ENCODE measurements at regions not wholly inside any gene's neighbourhood (a gene's known extent, or its start where the extent isn't known, plus 50 kb on each side); places are given as distances from the start of the nearest gene placed in this dataset.

DNA sequence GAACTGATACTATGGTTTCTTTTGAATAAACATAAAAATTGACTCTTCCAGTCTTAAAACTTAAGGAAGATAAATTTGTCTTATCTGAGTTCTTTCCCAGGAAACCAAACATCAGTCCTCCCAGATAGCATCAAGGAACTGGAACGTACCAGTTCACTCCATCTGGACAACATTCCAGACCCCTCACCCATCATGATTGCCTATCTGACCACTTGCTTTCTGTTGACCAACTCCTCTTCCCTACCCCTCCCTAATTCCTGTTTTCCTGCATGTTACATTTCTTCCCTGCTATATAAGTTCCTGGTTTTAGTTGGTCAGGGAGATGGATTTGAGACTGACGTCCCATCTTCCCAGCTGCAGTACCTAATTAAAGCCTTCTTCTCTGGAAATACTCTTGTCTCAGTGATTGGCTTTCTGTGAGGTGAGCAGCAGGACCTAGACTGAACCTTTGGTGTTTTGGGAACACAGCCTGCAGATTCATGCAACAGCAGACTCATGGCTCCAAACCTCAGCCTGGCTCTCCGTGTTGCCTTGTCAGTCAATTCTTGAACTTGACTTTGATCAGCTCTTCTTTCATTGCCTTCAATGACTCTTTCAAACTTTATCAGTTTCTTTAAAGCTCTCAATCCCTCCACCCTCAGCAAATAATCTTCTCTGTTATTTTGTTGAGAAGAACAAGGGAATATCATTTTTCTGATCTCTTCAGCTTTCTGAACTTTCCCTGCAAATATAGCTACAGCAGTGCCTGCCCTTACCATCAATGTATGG, 123.6 kb downstream of the RPL22L1 start:
- H3K4me3 Mint-ChIP-seq, result no peak overlapping the region
- ATAC-seq (replicated peaks; ENCODE audit: extremely low read depth, poor library complexity, severe bottlenecking), result no peak

DNA sequence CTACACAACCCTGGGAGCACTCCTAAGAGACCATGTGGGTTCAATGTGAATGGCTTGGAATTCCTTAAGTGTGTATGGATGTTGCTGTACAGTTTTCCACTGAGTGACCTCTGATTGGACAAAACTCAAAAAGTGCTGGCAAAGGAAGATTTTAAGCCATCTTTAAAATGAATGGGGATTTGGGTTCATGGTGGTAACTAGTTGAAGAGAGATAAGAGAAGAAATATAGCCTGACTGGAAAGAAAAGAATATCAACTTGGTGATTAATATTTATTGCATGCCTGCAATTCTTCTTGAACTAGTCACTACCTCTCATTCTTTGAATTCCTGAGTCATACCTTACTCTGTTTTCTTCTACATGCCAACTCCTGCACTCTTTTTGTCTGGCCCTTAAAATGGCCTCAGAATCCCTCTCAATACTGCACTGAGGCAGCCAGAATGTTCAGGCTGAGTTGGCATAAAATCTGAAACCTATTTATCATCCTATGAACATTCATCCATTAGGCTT, 124.7 kb downstream of the RPL22L1 start:
- Mint-ChIP-seq H3K27me3 (peaks cover 57% of the 10 kb centered on the region), H3K4me1 (no peaks in the 10 kb centered on the region), H3K36me3 (ENCODE audit: insufficient read depth) (no peaks in the 10 kb centered on the region), H3K4me3 (no peak overlapping the region), H3K27ac (ENCODE audit: low read depth) (no peak overlapping the region), H3K9me3 (no peaks in the 10 kb centered on the region)
- DNase-seq (ENCODE audit: low spot score in 2 of 2) (no peak), ATAC-seq (replicated peaks; ENCODE audit: extremely low read depth, poor library complexity, severe bottlenecking) (no peak)

More for the DNA sequence above, 123.6 kb downstream of the RPL22L1 start:
- no peaks in the 10 kb centered on the region for H3K9me3 Mint-ChIP-seq
- DNase-seq (ENCODE audit: low spot score in 2 of 2), result no peak
- no peaks in the 10 kb centered on the region for H3K4me1 Mint-ChIP-seq
- peaks cover 60% of the 10 kb centered on the region for H3K27me3 Mint-ChIP-seq
- H3K27ac Mint-ChIP-seq (ENCODE audit: low read depth), result no peak overlapping the region
- H3K36me3 Mint-ChIP-seq (ENCODE audit: insufficient read depth), result no peaks in the 10 kb centered on the region

DNA sequence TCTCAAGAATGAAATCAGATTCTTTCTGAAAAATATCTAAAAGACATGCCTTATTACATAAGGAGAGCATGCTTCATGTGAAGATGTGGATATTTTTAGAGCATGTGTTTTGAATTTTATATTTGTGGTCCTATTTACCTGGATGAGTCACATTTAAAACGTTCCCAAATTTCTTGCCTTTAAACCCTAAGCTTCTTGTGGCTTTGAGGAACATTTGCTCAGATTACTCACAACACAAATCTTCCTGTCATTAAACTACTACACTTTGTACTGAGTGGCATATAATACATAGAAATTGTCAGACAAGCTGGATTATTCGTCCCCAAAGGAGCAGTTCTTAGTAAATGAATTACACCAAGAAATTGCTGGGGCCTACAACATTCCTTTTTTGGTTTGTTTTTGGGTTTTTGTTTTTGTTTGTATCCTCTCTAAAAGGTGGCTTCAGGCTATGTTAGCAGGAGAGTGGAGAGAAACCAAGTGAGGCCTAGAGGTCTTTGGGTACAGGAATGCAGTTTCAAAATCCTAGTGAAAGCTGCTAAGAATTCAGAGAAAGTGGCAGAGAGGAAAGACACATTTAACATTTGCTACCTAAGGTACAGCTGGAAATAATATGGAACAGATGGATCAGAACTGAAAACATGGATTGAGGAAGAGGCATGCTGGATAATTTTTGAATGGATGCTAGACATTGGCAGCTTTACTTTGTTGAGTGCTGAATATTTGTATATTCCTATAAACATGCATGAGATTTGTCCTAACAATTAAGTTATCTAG, 128.1 kb downstream of the RPL22L1 start:
- Mint-ChIP-seq H3K9me3 (no peaks in the 10 kb centered on the region), H3K27ac (ENCODE audit: low read depth) (no peak overlapping the region), H3K27me3 (peaks cover 39% of the 10 kb centered on the region), H3K36me3 (ENCODE audit: insufficient read depth) (peaks cover 2% of the 10 kb centered on the region), H3K4me3 (no peak overlapping the region), H3K4me1 (no peaks in the 10 kb centered on the region)
- DNase-seq (ENCODE audit: low spot score in 2 of 2), result no peak
- no peak for ATAC-seq (replicated peaks; ENCODE audit: extremely low read depth, poor library complexity, severe bottlenecking)

DNA sequence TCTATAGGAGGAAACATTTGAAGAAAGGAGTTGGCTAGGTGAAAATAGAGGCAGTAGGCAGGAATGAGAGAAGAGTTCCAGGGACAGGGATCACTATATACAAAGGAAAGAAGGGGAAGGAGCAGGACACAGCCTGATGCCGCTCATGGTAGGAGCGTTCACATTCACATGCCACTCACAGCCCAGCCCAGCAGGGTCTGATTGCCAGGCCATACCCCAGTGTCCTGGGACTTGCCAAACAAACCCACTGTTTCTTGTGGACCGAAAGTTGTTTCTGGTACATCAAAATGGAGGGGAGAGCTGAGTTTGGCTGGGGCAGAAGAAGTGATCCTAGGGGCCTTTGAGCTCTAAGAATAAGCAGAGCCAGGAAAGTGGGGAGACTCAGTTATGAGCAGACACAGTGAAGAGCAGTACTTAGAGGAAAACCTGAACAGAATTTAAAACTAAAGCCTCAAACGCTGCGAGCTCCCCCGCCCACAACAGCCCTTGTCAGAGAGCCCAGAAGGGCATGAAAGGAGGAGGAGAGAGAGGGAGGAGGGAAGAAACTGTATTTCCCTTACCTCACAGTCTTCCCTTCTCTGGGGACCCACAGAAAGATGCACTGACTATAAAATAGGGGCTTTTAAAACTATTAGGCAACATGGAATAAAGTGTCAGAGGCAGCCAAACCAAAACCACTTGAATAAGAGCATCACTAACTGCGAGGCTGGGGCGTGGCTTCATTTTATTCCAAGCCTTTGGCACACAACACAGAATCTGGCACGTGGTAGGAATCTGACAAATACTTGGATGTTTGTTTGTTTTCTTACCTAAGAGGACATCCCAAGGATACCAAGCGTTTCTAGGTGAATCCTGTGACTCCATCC, 129.0 kb downstream of the RPL22L1 start:
- Mint-ChIP-seq H3K36me3 (ENCODE audit: insufficient read depth) (peaks cover 2% of the 10 kb centered on the region), H3K27ac (ENCODE audit: low read depth) (no peak overlapping the region), H3K27me3 (peaks cover 38% of the 10 kb centered on the region), H3K9me3 (no peaks in the 10 kb centered on the region), H3K4me1 (no peaks in the 10 kb centered on the region), H3K4me3 (no peak overlapping the region)
- no peak for ATAC-seq (replicated peaks; ENCODE audit: extremely low read depth, poor library complexity, severe bottlenecking)
- DNase-seq (ENCODE audit: low spot score in 2 of 2), result no peak

DNA sequence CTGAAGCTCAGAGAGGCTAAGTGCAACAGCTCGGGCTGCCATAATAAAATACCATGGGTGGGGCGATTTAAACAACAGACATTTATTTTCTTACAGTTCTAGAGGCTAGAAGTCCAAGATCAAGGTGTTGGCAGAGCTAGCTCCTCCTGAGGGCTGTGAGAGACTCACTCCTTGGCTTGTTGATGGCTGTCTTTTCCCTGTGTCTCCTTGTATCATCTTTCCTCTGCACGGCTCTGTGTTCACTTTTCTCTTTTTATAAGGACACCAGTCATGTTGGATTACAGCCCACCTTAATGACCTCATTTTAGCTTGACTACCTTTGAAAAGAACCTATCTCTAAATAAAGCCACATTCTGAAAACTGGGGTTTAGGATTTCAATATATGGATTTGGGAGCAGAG, 129.7 kb downstream of the RPL22L1 start:
- no peak for DNase-seq (ENCODE audit: low spot score in 2 of 2)
- Mint-ChIP-seq H3K27ac (ENCODE audit: low read depth) (no peak overlapping the region), H3K36me3 (ENCODE audit: insufficient read depth) (peaks cover 2% of the 10 kb centered on the region), H3K27me3 (peaks cover 38% of the 10 kb centered on the region), H3K9me3 (no peaks in the 10 kb centered on the region), H3K4me3 (no peak overlapping the region), H3K4me1 (no peaks in the 10 kb centered on the region)
- ATAC-seq (replicated peaks; ENCODE audit: extremely low read depth, poor library complexity, severe bottlenecking), result no peak

DNA sequence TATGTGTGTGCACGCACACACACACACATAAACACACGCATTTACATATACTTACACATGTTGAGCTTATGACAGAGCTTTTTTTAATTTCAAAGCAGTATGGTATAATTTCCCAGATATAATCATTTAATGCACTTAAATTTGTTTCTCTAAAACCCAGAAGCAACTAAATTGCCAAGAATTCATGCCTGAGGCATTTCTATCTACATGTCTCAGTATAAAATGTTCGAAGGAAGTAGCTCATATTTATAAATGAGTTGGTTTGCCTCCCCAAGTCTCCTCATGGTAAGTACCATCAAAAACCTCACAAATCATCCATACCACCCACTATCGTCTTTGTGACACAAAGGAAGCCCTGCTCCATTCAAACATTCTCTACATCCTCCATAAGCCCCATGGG, 130.6 kb downstream of the RPL22L1 start:
- peaks cover 47% of the 10 kb centered on the region for H3K27me3 Mint-ChIP-seq
- H3K4me3 Mint-ChIP-seq, result no peak overlapping the region
- H3K9me3 Mint-ChIP-seq, result no peaks in the 10 kb centered on the region
- H3K27ac Mint-ChIP-seq (ENCODE audit: low read depth), result no peak overlapping the region
- H3K4me1 Mint-ChIP-seq, result no peaks in the 10 kb centered on the region
- H3K36me3 Mint-ChIP-seq (ENCODE audit: insufficient read depth), result peaks cover 2% of the 10 kb centered on the region
- DNase-seq (ENCODE audit: low spot score in 2 of 2) (no peak), ATAC-seq (replicated peaks; ENCODE audit: extremely low read depth, poor library complexity, severe bottlenecking) (no peak)

DNA sequence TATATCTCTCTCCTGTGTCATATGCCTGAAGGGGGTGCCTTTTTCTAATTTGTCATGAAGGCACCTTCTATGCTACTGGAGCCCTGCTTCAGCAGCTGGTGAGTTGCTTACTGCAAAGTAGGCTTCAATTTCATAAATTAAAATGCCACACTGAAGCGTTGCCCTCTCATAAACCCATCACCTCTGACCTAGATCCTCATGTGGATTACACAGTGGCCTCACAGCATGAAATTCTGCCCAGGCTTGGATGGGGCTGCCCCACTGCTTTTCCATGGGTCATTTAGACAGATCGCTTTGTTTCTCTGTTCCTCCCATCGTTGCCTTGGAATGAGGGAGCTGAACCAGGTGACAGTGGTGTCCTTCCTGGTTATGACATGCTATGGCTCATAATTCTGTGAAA, 131.2 kb downstream of the RPL22L1 start:
- H3K4me1 Mint-ChIP-seq, result no peaks in the 10 kb centered on the region
- H3K4me3 Mint-ChIP-seq, result no peak overlapping the region
- no peak for DNase-seq (ENCODE audit: low spot score in 2 of 2)
- H3K36me3 Mint-ChIP-seq (ENCODE audit: insufficient read depth), result peaks cover 2% of the 10 kb centered on the region
- H3K27ac Mint-ChIP-seq (ENCODE audit: low read depth), result no peak overlapping the region
- H3K27me3 Mint-ChIP-seq, result peaks cover 53% of the 10 kb centered on the region
- ATAC-seq (replicated peaks; ENCODE audit: extremely low read depth, poor library complexity, severe bottlenecking), result no peak
- no peaks in the 10 kb centered on the region for H3K9me3 Mint-ChIP-seq

DNA sequence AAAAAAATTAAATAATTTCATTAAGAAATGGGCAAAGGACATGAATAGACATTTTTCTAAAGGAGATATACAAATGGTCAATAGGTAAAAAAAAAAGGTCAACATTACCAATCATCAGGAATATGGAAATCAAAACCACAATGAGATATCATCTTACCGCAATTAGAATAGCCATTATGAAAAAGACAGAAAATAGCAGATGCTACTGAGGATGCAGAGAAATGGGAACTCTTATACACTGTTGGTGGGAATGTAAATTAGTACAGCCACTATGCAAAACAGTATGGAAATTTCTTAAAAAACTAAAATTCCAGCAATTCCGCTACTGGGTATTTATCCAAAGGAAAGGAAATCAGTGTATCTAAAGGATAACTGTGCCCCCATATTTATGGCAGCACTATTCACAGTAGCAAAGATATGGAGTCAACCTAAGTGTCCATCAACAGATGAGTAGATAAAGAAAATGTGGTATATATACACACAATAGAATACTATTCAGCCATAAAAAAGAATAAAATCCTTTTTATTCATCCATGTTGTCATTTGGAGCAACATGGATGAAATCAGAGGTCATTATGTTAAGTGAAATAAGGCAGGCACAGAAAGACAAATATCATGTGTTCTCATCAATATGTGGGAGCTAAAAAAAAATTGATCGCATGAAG, 132.4 kb downstream of the RPL22L1 start:
- no peak for DNase-seq (ENCODE audit: low spot score in 2 of 2)
- H3K27me3 Mint-ChIP-seq, result peaks cover 58% of the 10 kb centered on the region
- H3K4me3 Mint-ChIP-seq, result no peak overlapping the region
- no peaks in the 10 kb centered on the region for H3K9me3 Mint-ChIP-seq
- H3K4me1 Mint-ChIP-seq, result no peaks in the 10 kb centered on the region
- ATAC-seq (replicated peaks; ENCODE audit: extremely low read depth, poor library complexity, severe bottlenecking), result no peak
- peaks cover 2% of the 10 kb centered on the region for H3K36me3 Mint-ChIP-seq (ENCODE audit: insufficient read depth)
- H3K27ac Mint-ChIP-seq (ENCODE audit: low read depth), result no peak overlapping the region

DNA sequence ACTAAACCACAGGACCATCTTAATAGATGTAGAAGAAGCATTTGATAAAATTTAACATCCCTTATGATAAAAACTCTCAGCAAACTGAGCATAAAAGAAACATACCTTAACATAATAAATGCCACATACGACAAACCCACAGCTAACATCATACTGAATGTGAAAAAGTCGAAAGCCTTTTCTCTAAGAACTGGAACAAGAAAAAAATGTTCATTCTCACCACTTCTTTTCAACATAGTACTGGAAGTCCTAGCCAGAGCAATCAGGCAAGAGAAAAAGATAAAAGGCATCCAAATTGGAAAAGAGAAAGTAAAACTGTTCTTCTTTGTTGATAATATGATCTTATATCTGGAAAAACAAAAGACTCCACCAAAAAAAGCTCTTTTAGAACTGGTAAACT, 134.2 kb downstream of the RPL22L1 start:
- Mint-ChIP-seq H3K9me3 (no peaks in the 10 kb centered on the region), H3K4me3 (no peak overlapping the region), H3K27me3 (peaks cover 56% of the 10 kb centered on the region), H3K27ac (ENCODE audit: low read depth) (no peak overlapping the region), H3K4me1 (no peaks in the 10 kb centered on the region), H3K36me3 (ENCODE audit: insufficient read depth) (peaks cover 2% of the 10 kb centered on the region)
- DNase-seq (ENCODE audit: low spot score in 2 of 2) (no peak), ATAC-seq (replicated peaks; ENCODE audit: extremely low read depth, poor library complexity, severe bottlenecking) (no peak)

DNA sequence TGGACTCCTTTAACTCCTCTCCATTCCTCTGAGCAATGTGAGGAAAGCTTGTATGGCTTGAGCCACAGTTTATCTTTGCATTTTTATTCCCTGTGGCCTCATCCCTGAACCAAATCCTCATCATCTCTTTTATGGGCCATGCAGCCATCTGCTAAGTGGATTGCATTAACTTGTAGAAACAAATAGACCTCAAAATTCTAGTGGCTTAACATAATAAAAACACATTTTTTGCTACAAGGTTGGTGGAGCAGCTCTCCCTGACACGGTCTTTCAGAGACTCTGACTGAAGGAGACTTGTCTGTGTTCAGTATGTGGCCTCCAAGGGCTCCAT, 135.3 kb downstream of the RPL22L1 start:
- no peak for DNase-seq (ENCODE audit: low spot score in 2 of 2)
- no peaks in the 10 kb centered on the region for H3K9me3 Mint-ChIP-seq

DNA sequence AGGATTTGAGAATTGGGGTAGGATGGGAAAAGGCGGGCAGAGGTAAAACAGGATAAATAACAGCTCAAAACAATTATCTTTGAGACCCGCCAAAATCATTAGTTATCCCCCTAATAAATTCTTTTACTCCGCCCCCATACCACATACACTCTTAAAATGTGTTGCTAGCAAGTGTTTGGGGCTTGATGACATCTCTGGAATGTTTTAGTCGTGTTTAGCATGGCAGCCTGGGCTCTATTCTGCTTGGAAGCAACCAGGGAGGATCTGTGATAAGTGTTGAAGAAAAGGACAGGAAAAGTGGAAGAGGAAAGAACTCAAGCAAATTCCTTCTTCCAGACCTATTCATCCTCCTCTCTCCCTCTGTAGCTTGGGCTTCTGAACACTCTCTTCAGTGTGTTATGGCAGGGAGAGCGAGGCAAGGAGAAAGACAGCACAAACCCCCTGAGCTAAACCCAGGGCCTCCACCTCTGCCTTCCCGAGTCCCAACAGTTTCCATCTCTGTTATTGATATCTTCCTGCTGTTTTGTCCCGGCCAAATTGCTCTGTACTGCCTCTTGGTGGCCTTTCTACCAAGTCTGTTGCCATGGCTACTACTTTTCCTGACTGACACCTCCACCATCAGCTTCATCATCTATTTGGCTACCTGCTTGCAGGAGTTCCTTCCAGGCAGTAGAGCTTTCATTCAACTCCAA, 135.8 kb downstream of the RPL22L1 start:
- H3K9me3 Mint-ChIP-seq, result no peaks in the 10 kb centered on the region
- no peak overlapping the region for H3K27ac Mint-ChIP-seq (ENCODE audit: low read depth)
- peaks cover 2% of the 10 kb centered on the region for H3K36me3 Mint-ChIP-seq (ENCODE audit: insufficient read depth)
- H3K27me3 Mint-ChIP-seq, result peaks cover 41% of the 10 kb centered on the region
- no peaks in the 10 kb centered on the region for H3K4me1 Mint-ChIP-seq
- H3K4me3 Mint-ChIP-seq, result no peak overlapping the region
- no peak for DNase-seq (ENCODE audit: low spot score in 2 of 2)
- ATAC-seq (replicated peaks; ENCODE audit: extremely low read depth, poor library complexity, severe bottlenecking), result no peak

More for the DNA sequence above, 135.3 kb downstream of the RPL22L1 start:
- peaks cover 47% of the 10 kb centered on the region for H3K27me3 Mint-ChIP-seq
- H3K36me3 Mint-ChIP-seq (ENCODE audit: insufficient read depth), result peaks cover 2% of the 10 kb centered on the region
- no peak overlapping the region for H3K27ac Mint-ChIP-seq (ENCODE audit: low read depth)
- H3K4me3 Mint-ChIP-seq, result no peak overlapping the region
- no peaks in the 10 kb centered on the region for H3K4me1 Mint-ChIP-seq
- no peak for ATAC-seq (replicated peaks; ENCODE audit: extremely low read depth, poor library complexity, severe bottlenecking)
